Spleen (tissue), 11 donors: ENCODE measurements at regions not wholly inside any gene's neighbourhood (a gene's known extent, or its start where the extent isn't known, plus 50 kb on each side); places are given as distances from the start of the nearest gene placed in this dataset.
"Not testable (repeated sequence)": the region's sequence is repeated elsewhere in the genome, so short reads cannot be mapped to it uniquely, and the experiment has no call there.

Source experiments
- DNase-seq: peaks from one replicate; pipeline ENCODE4 v3.0.0-alpha.2; 2020
- H3K27ac ChIP-seq, 8 donors: fragments of 200-600 bp; sonication (generic) in 7 of 8; 1 replicate in 4 of 8; 2 replicates in 4 of 8; pipeline versions ENCODE4 v1.5.0 to v1.8.0; 2016 to 2021; ENCODE audit warnings: inconsistent platforms in 4 of 8, mild to moderate bottlenecking in 4 of 8, moderate library complexity in 1 of 8
- H3K27me3 ChIP-seq, 7 donors: fragments of 200-600 bp; sonication (generic) in 6 of 7; replicated peaks in 1 of 7; 1 replicate in 4 of 7; 2 replicates in 3 of 7; pipeline versions ENCODE4 v1.5.0 to v1.8.0; 2016 to 2021; ENCODE audit warnings: inconsistent platforms in 3 of 7, mild to moderate bottlenecking in 1 of 7
- H3K36me3 ChIP-seq, 6 donors: fragments of 200-600 bp; sonication (generic) in 5 of 6; 1 replicate in 4 of 6; 2 replicates in 2 of 6; pipeline versions ENCODE4 v1.5.0 to v1.8.0; 2016 to 2021; ENCODE audit warnings: inconsistent platforms in 2 of 6
- H3K4me1 ChIP-seq, 6 donors: fragments of 200-600 bp; sonication (generic) in 5 of 6; 1 replicate in 3 of 6; 2 replicates in 3 of 6; pipeline versions ENCODE4 v1.5.0 to v1.8.0; 2016 to 2021; ENCODE audit warnings: inconsistent platforms in 3 of 6
- H3K4me3 ChIP-seq, 8 donors: fragments of 200-600 bp; sonication (generic) in 7 of 8; 1 replicate in 4 of 8; 2 replicates in 4 of 8; pipeline versions ENCODE4 v1.5.0 to v1.8.0; 2016 to 2021; ENCODE audit warnings: inconsistent platforms in 4 of 8, mild to moderate bottlenecking in 4 of 8, moderate library complexity in 2 of 8
- H3K9me3 ChIP-seq, 8 donors: fragments of 200-600 bp; sonication (generic) in 7 of 8; 1 replicate in 4 of 8; 2 replicates in 4 of 8; pipeline versions ENCODE4 v1.5.0 to v1.8.0; 2016 to 2021; ENCODE audit warnings: inconsistent platforms in 4 of 8
- POLR2A ChIP-seq, 3 donors: fragments of 450-650 bp; IDR thresholded peaks; one replicate each; pipeline ENCODE4 v1.5.1; 2017; ENCODE audit warnings: antibody characterized with exemption in 3 of 3, mild to moderate bottlenecking in 1 of 3
- POLR2AphosphoS5 ChIP-seq, 3 donors: sonication (generic); formaldehyde crosslinking; IDR thresholded peaks; one replicate each; pipeline ENCODE4 v1.5.1; 2017; ENCODE audit warnings: antibody characterized with exemption in 3 of 3
- WGBS, 5 donors: extraction: QIAGEN DNeasy Blood & Tissue Kit in 3 of 5; methylation state at CpG; one replicate each; pipeline versions ENCODE4 v1.1.5 to v1.1.7; 2013 to 2018; 5-methylcytosine and 5-hydroxymethylcytosine counted together
- intact Hi-C: fragments of 100-400 bp; cut with DNase I; formaldehyde crosslinking; loops from one replicate; pipeline ENCODE4 v1.15.0; 2023; ENCODE audit warnings: low total_unique reads
- TF ChIP-seq, protein P1 (sequence below), 11 experiments: fragments of 200-600 bp in 7 of 11; fragments of 450-650 bp in 4 of 11; sonication (generic) in 4 of 11; IDR thresholded peaks in 8 of 11; conservative IDR thresholded peaks in 3 of 11; 1 replicate in 7 of 11; 2 replicates in 4 of 11; pipeline versions ENCODE4 v1.4.0 to v1.8.0; 2016 to 2021; ENCODE audit warnings: antibody characterized with exemption in 11 of 11, inconsistent platforms in 4 of 11, mild to moderate bottlenecking in 1 of 11
- donor health status: healthy with polysubstance abuse.
- donor health status: DM: no; HTN: no; CAD: no; lungs with moderate emphysema.
- donor health status: DM: no; HTN: no; CAD: no.
- donor health status: Bipolar disorder and iron deficiency.
- donor health status: healthy.
- donor health status: DM: no; HTN: no; CAD: no.
- donor health status: DM: yes; HTN: yes; CAD: no.

DNA sequence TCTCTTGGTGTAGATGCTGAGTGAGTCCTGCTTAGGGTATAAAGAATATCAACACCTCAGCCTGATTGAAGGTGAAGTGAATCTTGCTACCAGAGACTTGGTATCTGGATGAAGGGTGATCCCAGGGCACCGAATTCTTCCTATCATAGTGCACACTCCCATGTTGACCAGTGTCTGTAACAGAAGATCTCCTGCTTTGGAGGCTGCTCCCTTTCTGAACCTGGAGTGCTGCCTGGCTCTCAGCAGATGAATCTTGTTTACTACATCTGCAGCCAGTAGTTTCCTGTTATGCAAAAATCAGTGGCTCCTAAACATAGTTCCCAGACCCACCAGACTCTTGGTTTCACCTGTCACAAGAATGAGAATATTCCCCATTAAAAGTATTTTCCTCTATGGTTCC lies 191.7 kb upstream of the GK2 start:
- H3K4me1 ChIP-seq, result peaks cover 0 to 12% (median 0%) of the 10 kb centered on the region in 6 donors
- H3K27me3 ChIP-seq, result no peaks in the 10 kb centered on the region
- no peaks in the 10 kb centered on the region for H3K9me3 ChIP-seq
- no peaks in the 10 kb centered on the region for H3K36me3 ChIP-seq
- H3K4me3 ChIP-seq, result peak overlapping the region in 1 of 8 donors; percentile 12
- H3K27ac ChIP-seq, result peak overlapping the region in 2 of 8 donors; percentile 15 to 43
- TF ChIP-seq POLR2A (IDR thresholded peaks at IDR 0.05), result no peak
- no peak for TF ChIP-seq POLR2AphosphoS5 (IDR thresholded peaks at IDR 0.05)
- TF ChIP-seq, protein P1, sequence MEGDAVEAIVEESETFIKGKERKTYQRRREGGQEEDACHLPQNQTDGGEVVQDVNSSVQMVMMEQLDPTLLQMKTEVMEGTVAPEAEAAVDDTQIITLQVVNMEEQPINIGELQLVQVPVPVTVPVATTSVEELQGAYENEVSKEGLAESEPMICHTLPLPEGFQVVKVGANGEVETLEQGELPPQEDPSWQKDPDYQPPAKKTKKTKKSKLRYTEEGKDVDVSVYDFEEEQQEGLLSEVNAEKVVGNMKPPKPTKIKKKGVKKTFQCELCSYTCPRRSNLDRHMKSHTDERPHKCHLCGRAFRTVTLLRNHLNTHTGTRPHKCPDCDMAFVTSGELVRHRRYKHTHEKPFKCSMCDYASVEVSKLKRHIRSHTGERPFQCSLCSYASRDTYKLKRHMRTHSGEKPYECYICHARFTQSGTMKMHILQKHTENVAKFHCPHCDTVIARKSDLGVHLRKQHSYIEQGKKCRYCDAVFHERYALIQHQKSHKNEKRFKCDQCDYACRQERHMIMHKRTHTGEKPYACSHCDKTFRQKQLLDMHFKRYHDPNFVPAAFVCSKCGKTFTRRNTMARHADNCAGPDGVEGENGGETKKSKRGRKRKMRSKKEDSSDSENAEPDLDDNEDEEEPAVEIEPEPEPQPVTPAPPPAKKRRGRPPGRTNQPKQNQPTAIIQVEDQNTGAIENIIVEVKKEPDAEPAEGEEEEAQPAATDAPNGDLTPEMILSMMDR (IDR thresholded peaks at IDR 0.05 in 8 of 11, conservative IDR thresholded peaks at IDR 0.05 in 3 of 11), result no peak
- WGBS, 5 donors, result 69 to 100% (median 89%) methylated on average over 1 of the region's 1 CpG
- intact Hi-C loops, result no loop called here
- DNase-seq, result no peak

DNA sequence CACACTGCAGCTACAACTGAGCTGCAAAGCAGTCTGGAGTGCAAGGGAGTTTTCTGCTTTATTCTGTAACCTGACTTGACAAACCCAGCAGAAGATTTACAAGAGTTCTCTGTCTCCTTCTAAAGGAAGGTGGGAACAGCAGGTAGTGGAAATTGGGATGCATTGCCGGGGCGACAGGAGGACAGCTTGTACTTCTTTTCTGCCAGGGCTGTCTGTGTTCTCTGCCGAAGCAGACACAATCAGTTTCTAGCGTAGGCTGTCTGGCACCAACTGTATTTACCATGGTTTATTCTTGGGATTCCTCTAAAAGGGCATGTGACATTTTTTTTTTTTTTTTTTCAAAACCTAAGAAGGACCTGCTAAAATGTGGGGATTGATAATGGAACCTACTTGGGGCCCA lies 190.8 kb upstream of the GK2 start:
- WGBS, 5 donors, result 89 to 95% (median 92%) methylated on average over 4 of the region's 4 CpGs

GRCh38 chr4:79598214-79598613 lies 190.2 kb upstream of the GK2 start:
- no peak overlapping the region for H3K4me3 ChIP-seq
- no peak for DNase-seq
- H3K4me1 ChIP-seq, result no peaks in the 10 kb centered on the region
- no peaks in the 10 kb centered on the region for H3K9me3 ChIP-seq
- 87 to 92% (median 88%) methylated on average over 2 of the region's 2 CpGs for WGBS, 5 donors
- no peak overlapping the region for H3K27ac ChIP-seq
- intact Hi-C loops, result no loop called here
- no peaks in the 10 kb centered on the region for H3K36me3 ChIP-seq
- H3K27me3 ChIP-seq, result no peaks in the 10 kb centered on the region
- TF ChIP-seq POLR2A (IDR thresholded peaks at IDR 0.05) (no peak), POLR2AphosphoS5 (IDR thresholded peaks at IDR 0.05) (no peak)
- TF ChIP-seq, protein P1 (IDR thresholded peaks at IDR 0.05 in 8 of 11, conservative IDR thresholded peaks at IDR 0.05 in 3 of 11), result no peak

More for the DNA sequence above, 190.8 kb upstream of the GK2 start:
- no peak for TF ChIP-seq POLR2AphosphoS5 (IDR thresholded peaks at IDR 0.05)
- TF ChIP-seq, protein P1 (IDR thresholded peaks at IDR 0.05 in 8 of 11, conservative IDR thresholded peaks at IDR 0.05 in 3 of 11), result no peak
- TF ChIP-seq POLR2A (IDR thresholded peaks at IDR 0.05), result no peak
- no peak for DNase-seq
- Histone ChIP-seq H3K36me3 (no peaks in the 10 kb centered on the region), H3K27me3 (no peaks in the 10 kb centered on the region), H3K4me3 (no peak overlapping the region), H3K27ac (no peak overlapping the region), H3K9me3 (no peaks in the 10 kb centered on the region), H3K4me1 (peaks cover 0 to 3% (median 0%) of the 10 kb centered on the region in 6 donors)
- intact Hi-C loops, result no loop called here

DNA sequence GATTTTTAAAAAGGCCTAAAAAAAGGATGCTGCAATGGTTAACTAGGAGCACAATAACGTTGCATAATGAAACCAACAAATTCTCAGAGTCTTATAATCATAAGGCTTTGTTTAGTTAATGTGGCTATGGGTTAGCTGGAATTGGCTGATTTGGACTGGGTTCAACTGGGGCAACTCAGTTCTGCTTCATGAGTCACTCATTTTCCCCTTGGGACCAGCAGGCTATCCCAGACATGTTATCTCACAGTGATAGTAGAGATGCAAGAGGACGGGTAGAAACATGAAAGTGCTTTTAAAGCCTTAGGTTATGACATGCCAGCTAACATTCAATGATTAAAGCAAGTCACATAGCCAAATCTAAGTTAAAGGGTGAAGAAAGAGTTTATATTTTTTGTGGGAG lies 189.2 kb upstream of the GK2 start:
- WGBS, 5 donors, result 70 to 83% (median 79%) methylated on average over 2 of the region's 2 CpGs
- H3K36me3 ChIP-seq, result no peaks in the 10 kb centered on the region
- no peaks in the 10 kb centered on the region for H3K9me3 ChIP-seq
- no peaks in the 10 kb centered on the region for H3K27me3 ChIP-seq
- H3K4me3 ChIP-seq, result no peak overlapping the region
- TF ChIP-seq POLR2AphosphoS5 (IDR thresholded peaks at IDR 0.05), result no peak
- TF ChIP-seq, protein P1 (IDR thresholded peaks at IDR 0.05 in 8 of 11, conservative IDR thresholded peaks at IDR 0.05 in 3 of 11), result no peak
- TF ChIP-seq POLR2A (IDR thresholded peaks at IDR 0.05), result no peak
- no peaks in the 10 kb centered on the region for H3K4me1 ChIP-seq
- intact Hi-C loops, result no loop called here
- no peak overlapping the region for H3K27ac ChIP-seq
- no peak for DNase-seq

DNA sequence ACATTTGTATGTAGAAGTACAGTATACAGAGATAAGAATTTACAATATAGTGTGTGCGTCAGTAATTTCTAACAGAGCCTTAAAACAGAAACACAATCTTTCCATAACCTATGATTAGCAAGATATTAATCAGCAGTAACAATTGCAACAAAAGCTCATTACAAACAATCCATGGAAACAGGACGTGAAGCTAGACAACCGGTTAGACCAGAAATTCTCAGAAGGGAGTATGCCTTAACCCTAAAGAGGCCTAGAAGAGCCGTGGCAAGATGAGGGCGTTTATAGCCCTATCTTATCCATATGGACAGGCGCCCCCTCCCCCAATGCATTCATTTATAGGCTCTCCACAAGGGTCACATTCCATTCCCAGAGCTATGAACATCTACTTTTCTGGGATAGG lies 184.2 kb upstream of the GK2 start:
- intact Hi-C loops, H3K27ac ChIP-seq, H3K4me1 ChIP-seq, H3K9me3 ChIP-seq, H3K4me3 ChIP-seq, H3K27me3 ChIP-seq, H3K36me3 ChIP-seq, DNase-seq: not testable (repeated sequence)
- 68 to 89% (median 84%) methylated on average over 5 to 6 of the region's 6 CpGs for WGBS, 5 donors
